ENCODE measurements at regions not wholly inside any gene's neighbourhood (a gene's known extent, or its start where the extent isn't known, plus 50 kb on each side); places are given as distances from the start of the nearest gene placed in this dataset.

GRCh38 chr16:76226011-76226410 is 51.2 kb upstream of the CNTNAP4 start:
- TF ChIP-seq CTCF (IDR thresholded peaks at IDR 0.05; ENCODE audit: insufficient read depth, low read depth, low read length) = no peak
- TF ChIP-seq EZH2 (IDR thresholded peaks at IDR 0.05; ENCODE audit: insufficient read depth, low read length) = no peak

All from astrocyte (in vitro differentiated cells and primary cell).